ENCODE measurements at regions not wholly inside any gene's neighbourhood (a gene's known extent, or its start where the extent isn't known, plus 50 kb on each side); places are given as distances from the start of the nearest gene placed in this dataset.

- H3K4me2 ChIP-seq (ENCODE audit: low read length): no peak overlapping the region
- H4K20me1 ChIP-seq (ENCODE audit: insufficient read depth): no peaks in the 10 kb centered on the region
- TF ChIP-seq TCF7L2 (IDR thresholded peaks at IDR 0.05; ENCODE audit: borderline replicate concordance, extremely low read depth, insufficient read depth, insufficient read length) (no peak), ZBTB33 (IDR thresholded peaks at IDR 0.05; ENCODE audit: extremely low read depth, insufficient replicate concordance, low read length) (no peak), SIN3A (IDR thresholded peaks at IDR 0.05; ENCODE audit: low read depth) (no peak), ZNF274 (IDR thresholded peaks at IDR 0.05; ENCODE audit: low read depth, low read length) (no peak), CBX3 (IDR thresholded peaks at IDR 0.05; ENCODE audit: low read depth) (no peak), YY1 (IDR thresholded peaks at IDR 0.05; ENCODE audit: extremely low read depth, insufficient replicate concordance, low read depth, low read length) (no peak), EGR1 (IDR thresholded peaks at IDR 0.05; ENCODE audit: low read depth) (no peak), EZH2phosphoT487 (IDR thresholded peaks at IDR 0.05; ENCODE audit: borderline replicate concordance) (no peak), CEBPB (IDR thresholded peaks at IDR 0.05; ENCODE audit: low read depth) (no peak), FOSL1 (IDR thresholded peaks at IDR 0.05; ENCODE audit: low read depth) (no peak), POLR2A (IDR thresholded peaks at IDR 0.05; ENCODE audit: borderline replicate concordance, extremely low read depth, insufficient read depth, insufficient read length) (no peak), EZH2 (IDR thresholded peaks at IDR 0.05) (no peak)
- no peaks in the 10 kb centered on the region for H3K36me3 ChIP-seq (ENCODE audit: control insufficient read depth in 1 of 2, insufficient read depth in 2 of 2, low read length in 2 of 2)
- H3K9me3 ChIP-seq (ENCODE audit: control insufficient read depth in 1 of 2, insufficient read depth in 1 of 2, low read depth in 1 of 2, low read length in 2 of 2): no peaks in the 10 kb centered on the region
- ChIA-PET RAD21 (ENCODE audit: low non-redundant PET in 1 of 2, low total read pairs in 2 of 2, uncharacterized antibody in 2 of 2, unreplicated experiment in 2 of 2) (no interaction called here), POLR2A (no interaction called here), CTCF (no interaction called here)
- ATAC-seq (no peak), DNase-seq (ENCODE audit: low read depth, low spot score) (no peak)
- H3K27ac ChIP-seq (ENCODE audit: low read depth, low read length): no peak overlapping the region
- H3K79me2 ChIP-seq (ENCODE audit: insufficient read depth, low read length): no peaks in the 10 kb centered on the region
- no peak overlapping the region for H2AFZ ChIP-seq (ENCODE audit: low read depth, low read length, poor library complexity, severe bottlenecking)
- H3K4me1 ChIP-seq (ENCODE audit: control insufficient read depth in 1 of 2, insufficient read depth in 2 of 2, low read length in 2 of 2): no peaks in the 10 kb centered on the region
- H3K4me3 ChIP-seq (replicated peaks in 1 of 2; ENCODE audit: low read depth in 1 of 2, low read length in 2 of 2): no peak overlapping the region
- peaks cover 3% of the 10 kb centered on the region; the same call in 1 of the 2 replicates for H3K27me3 ChIP-seq (ENCODE audit: insufficient read depth, low read length)
- H3K9me2 ChIP-seq (ENCODE audit: insufficient read depth): no peaks in the 10 kb centered on the region
- intact Hi-C loops (cut with micrococcal nuclease): loop anchor here (10.0 kb wide), 1 partner anchor 423 kb away; no protein-coding TSS in a partner anchor
- H3K9ac ChIP-seq (ENCODE audit: low read length): no peak overlapping the region
- BruUV-seq (replicated peaks): no TSS peak
Observed at GRCh38 chr10:78231327-78231726, 197.7 kb downstream of the RPS24 start.

All from HCT116 (cell line).